Activated T-cell treated with anti-CD3 and anti-CD28 coated beads for 48 hours (primary cell): ENCODE measurements at regions not wholly inside any gene's neighbourhood (a gene's known extent, or its start where the extent isn't known, plus 50 kb on each side); places are given as distances from the start of the nearest gene placed in this dataset.

Source experiments
- DNase-seq: peaks from one replicate; pipeline ENCODE4 v3.0.0-alpha.2; 2020; ENCODE audit warnings: low read depth

DNA sequence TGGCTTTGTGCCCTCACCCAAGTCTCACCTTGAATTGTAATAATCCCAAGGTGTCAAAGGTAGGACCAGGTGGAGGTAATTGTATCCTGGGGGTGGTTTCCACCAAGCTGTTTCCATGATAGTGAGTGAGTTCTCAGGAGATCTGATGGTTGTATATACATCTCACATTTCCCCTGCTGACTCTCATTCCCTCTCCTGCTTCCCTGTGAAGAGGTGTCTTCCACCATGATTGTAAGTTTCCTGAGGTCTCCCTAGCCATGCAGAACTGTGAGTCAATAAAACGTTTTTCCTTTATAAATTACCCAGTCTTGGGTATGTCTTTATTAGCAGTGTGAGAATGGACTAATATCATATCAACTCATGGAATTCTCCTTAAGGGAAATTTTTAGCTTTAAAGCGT is 302.6 kb downstream of the LIG4 start:
- no peak for DNase-seq

DNA sequence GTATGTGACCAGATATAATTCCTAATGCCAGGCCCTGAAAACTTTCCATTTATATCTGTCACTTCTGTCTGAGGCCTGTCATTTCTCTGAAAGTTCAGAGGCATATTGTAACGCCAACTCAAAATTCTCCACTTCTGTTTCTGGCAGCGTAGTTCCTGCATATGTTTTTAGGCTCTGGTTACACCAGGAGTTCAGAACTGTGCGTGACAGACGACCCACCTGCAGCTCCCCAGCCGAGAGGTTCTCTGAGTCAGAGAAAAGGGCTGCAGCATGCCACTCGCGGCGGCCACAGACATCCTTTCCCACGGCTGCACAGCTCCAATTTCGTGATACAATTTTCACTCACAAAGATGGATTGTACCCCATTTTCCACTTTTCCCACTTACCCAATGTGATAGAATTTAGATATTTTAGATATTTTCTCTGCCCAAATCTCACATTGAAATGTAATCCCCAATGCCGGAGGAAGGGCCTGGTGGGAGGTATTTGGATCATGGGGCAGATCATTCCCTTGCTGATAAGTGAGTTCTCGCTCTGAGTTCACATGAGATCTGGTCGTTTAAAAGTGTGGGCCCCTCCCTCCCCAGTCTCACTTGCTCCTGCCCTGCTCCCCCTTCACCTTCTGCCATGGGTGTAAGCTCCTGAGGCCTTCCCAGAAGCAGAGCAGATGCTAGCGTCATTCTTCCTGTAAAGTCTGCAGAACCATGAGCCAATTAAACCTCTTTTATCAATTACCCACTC is 308.1 kb downstream of the LIG4 start:
- no peak for DNase-seq

DNA sequence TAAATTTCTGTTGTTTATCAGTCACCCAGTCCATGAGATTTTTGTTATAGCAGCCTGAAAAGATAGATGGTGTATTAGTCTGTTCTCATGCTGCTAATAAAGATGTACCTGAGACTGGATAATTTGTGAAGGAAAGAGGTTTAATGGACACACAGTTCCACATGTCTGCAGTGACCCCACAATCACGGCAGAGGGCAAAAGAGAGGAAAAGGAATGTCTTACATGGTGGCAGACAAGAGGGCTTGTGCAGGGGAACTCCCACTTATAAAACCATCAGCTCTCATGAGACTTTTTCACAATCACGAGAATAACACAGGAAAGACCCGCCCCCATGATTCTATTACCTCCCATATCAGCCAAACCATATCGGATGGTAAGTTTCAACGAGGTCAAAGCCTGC is 309.2 kb downstream of the LIG4 start:
- DNase-seq, result no peak

- no peak for DNase-seq
Measured at GRCh38 chr13:107901996-107902562, 313.3 kb downstream of the LIG4 start.

- DNase-seq, result no peak
Measured at GRCh38 chr13:107901230-107901629, 314.1 kb downstream of the LIG4 start.

- no peak for DNase-seq
Measured at GRCh38 chr13:107900775-107901174, 314.6 kb downstream of the LIG4 start.

- no peak for DNase-seq
Measured at GRCh38 chr13:107886118-107886517, 329.2 kb downstream of the LIG4 start.

- DNase-seq, result no peak
Measured at GRCh38 chr13:107884564-107884963, 330.8 kb downstream of the LIG4 start.

DNA sequence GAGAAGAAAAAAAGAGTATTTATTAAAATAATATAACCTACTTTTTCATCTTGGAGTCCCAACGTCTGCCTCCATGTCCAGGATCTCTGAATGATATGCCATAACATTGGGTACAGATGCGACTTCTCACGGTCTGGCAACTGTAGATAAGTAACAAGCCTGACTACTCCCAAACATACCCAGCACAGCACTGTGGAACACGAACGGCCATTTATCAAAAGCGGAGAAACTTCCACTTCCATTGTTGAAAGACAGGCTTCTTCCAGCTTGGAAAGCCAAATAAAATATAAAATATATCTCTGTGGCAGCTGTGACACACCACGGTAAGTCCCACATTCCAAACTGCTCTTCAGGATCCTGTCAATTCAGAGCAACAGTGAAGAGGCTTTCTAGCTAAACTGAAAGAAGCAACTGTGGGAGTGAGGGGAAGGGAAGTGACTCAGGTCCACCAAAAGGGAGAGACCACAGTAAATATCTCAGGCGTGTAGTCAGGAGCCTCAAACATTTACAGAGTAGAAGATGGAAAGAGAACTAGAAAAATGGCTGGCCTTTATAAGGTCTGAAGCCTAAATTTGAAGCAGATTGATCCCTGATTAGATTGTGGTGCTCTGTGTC is 331.7 kb downstream of the LIG4 start:
- DNase-seq, result no peak

DNA sequence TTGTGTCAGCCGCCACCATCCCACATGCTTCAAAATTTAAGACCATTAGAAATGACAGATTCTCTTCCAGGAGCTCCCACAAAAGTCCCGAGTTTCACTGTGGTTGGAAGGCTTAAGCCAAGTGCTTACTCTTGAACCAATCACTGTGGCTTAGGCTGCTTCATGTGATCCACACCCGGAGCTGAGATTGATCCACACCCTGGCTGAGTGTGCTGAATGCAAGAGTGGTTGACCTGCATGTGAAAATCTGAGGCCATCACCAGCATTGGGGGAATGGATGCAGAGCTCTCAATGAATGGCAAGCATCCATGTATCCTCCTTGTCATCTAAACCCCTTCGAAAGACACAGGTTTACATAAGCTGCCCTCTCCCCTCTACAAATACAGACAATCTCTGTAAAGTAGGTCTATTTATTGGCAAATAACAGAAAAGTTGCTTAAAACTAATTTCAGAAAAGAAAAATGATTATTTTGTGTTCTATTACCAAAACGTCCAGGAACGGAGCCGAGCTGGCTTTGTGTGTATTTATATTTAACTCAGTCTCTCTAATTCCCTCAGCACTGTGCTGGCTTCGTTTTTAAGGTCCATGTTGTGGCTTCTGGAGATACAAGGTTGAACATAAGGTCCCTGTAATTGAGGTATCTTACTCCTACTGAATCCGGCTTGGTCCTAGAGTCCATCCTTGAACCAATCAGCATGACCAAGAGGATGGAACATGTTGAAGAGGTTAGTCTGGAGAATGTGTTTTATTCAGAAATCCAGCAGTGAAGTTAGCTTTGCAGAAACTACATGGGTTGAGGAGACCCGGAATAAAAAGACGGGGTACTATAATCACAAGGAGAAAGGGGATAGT is 332.4 kb downstream of the LIG4 start:
- DNase-seq, result no peak

GRCh38 chr13:107881362-107881761 is 334.0 kb downstream of the LIG4 start:
- DNase-seq, result no peak

GRCh38 chr13:107874456-107874855 is 340.9 kb downstream of the LIG4 start:
- no peak for DNase-seq

- no peak for DNase-seq
Measured at GRCh38 chr13:107873926-107874325, 341.4 kb downstream of the LIG4 start.

DNA sequence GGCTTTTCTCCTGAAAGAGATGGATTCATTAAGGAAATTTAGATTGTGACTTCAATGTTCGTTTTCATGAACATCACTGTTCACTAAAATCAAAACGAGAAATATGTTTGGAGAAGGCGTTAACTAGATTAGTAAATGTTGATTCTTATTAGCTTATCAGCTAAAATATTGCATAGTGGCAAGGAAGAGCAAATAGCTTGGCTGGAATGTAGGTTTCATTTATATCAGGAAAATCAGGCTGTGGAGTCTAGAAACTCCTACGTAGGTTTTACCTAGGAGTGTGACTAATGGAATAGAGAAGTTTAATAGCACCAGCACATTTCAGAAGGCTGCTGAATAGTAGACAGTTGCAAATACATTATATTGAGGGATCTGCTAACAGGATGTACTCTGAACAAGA is 344.9 kb downstream of the LIG4 start:
- DNase-seq, result no peak

DNA sequence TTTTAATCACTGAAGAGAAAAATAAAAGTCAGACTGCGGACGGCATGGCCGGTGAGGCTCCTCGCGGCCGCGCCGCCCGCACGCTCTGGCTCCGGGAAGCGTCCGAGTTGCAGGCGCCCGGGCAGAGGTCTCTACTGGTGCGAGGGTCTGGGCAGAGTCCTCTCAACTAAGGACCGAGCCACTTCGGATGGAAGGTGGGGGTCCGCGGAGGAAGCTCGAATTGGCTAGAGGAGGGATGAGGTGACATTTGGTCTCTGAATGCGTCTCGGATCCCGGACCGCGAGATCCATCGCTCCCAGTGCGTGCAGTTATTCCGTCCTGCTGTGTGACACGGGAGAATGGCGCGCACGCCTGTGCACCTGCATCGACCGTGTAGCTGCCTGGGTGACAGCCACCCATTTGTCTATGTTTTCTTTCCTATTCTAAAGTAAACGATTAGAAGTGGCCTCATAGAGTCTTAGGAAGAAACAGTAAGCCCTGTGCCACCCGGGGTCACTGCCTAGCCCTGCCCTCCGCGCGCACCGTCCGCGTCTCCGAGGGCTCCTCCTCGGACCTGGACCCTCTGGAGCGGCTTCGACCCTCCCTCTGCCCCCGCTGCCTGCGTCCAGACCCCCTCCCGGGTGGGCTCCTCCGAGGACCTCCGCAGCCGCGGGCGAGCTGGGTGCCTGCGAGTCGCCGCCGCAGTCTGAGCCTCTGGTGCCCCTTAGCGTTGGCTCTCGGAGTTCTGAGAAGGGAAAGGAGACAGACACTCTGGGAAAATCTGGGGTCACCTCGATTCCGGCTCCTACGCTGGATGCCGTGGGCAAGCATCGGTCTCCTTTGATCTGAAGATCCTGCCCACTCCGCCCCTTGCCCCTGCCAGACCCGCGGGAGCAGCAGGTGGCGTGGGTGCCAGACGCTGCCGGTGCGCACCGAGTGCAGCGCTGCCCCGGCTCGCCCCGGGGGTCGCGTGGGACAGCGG is 347.4 kb downstream of the LIG4 start:
- DNase-seq, result no peak

GRCh38 chr13:107866941-107867623 is 348.3 kb downstream of the LIG4 start:
- DNase-seq, result no peak

- no peak for DNase-seq
Measured at GRCh38 chr13:107866032-107866940, 349.1 kb downstream of the LIG4 start.

- no peak for DNase-seq
Measured at GRCh38 chr13:107865643-107866031, 349.7 kb downstream of the LIG4 start.

- DNase-seq, result no peak
Measured at GRCh38 chr13:107865318-107865575, 350.1 kb downstream of the LIG4 start.
